ENCODE measurements at regions not wholly inside any gene's neighbourhood (a gene's known extent, or its start where the extent isn't known, plus 50 kb on each side); places are given as distances from the start of the nearest gene placed in this dataset.

GRCh38 chr12:98332642-98333041, 182.7 kb upstream of the TMPO start:
- H3K4me1 ChIP-seq (ENCODE audit: control insufficient read depth in 2 of 2, insufficient read depth in 2 of 2, low read length in 2 of 2) = no peaks in the 10 kb centered on the region
- no peak for DNase-seq
- H3K4me3 Mint-ChIP-seq = no peak overlapping the region
- no peaks in the 10 kb centered on the region for H3K4me1 Mint-ChIP-seq
- TF ChIP-seq, protein P1, sequence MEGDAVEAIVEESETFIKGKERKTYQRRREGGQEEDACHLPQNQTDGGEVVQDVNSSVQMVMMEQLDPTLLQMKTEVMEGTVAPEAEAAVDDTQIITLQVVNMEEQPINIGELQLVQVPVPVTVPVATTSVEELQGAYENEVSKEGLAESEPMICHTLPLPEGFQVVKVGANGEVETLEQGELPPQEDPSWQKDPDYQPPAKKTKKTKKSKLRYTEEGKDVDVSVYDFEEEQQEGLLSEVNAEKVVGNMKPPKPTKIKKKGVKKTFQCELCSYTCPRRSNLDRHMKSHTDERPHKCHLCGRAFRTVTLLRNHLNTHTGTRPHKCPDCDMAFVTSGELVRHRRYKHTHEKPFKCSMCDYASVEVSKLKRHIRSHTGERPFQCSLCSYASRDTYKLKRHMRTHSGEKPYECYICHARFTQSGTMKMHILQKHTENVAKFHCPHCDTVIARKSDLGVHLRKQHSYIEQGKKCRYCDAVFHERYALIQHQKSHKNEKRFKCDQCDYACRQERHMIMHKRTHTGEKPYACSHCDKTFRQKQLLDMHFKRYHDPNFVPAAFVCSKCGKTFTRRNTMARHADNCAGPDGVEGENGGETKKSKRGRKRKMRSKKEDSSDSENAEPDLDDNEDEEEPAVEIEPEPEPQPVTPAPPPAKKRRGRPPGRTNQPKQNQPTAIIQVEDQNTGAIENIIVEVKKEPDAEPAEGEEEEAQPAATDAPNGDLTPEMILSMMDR (IDR thresholded peaks at IDR 0.05) = no peak
- TF ChIP-seq EZH2 (IDR thresholded peaks at IDR 0.05; ENCODE audit: borderline replicate concordance, insufficient read depth, low read depth, low read length, poor library complexity, severe bottlenecking) = no peak
- CTCF ChIA-PET = interaction anchor here (1.1 kb wide), 1 partner anchor 11 kb away, joined by 3 read pairs; no protein-coding TSS in a partner anchor
- peaks cover 0 to 3% (median 0%) of the 10 kb centered on the region in 3 donors for H3K9me3 ChIP-seq (ENCODE audit: control extremely low read depth in 1 of 3, control insufficient read depth in 2 of 3, insufficient read depth in 1 of 3, low read length in 2 of 3)
- H3K27me3 Mint-ChIP-seq = peaks cover 10% of the 10 kb centered on the region
- no peaks in the 10 kb centered on the region for H3K36me3 ChIP-seq (replicated peaks in 1 of 2; ENCODE audit: control extremely low read depth in 1 of 2, control insufficient read depth in 1 of 2, extremely low read depth in 1 of 2, insufficient read depth in 2 of 2, low read length in 1 of 2)
- no peak overlapping the region for H3K4me2 ChIP-seq (replicated peaks; ENCODE audit: low read depth, low read length, poor library complexity, severe bottlenecking)
- ATAC-seq (ENCODE audit: low read depth) = no peak
- H3K79me2 ChIP-seq (ENCODE audit: control insufficient read depth, insufficient read depth, low read length) = no peaks in the 10 kb centered on the region
- no peak overlapping the region for H2AFZ ChIP-seq (ENCODE audit: insufficient read depth, low read depth, low read length, poor library complexity, severe bottlenecking)
- POLR2A ChIA-PET = no interaction called here
- no peak overlapping the region for H3K4me3 ChIP-seq (ENCODE audit: control extremely low read depth in 1 of 5, extremely low read depth in 1 of 5, insufficient read depth in 1 of 5, low read depth in 2 of 5, low read length in 4 of 5)
- H3K9me3 Mint-ChIP-seq (ENCODE audit: insufficient read depth) = no peaks in the 10 kb centered on the region
- H3K9ac ChIP-seq (ENCODE audit: low read length) = no peak overlapping the region
- no peak overlapping the region for H3K27ac ChIP-seq (ENCODE audit: low read length in 2 of 2)
- H3K27ac Mint-ChIP-seq = no peak overlapping the region
- intact Hi-C loops (cut with micrococcal nuclease) = no loop called here
- no peaks in the 10 kb centered on the region for H4K20me1 ChIP-seq (ENCODE audit: control insufficient read depth, insufficient read depth, low read length, poor library complexity, severe bottlenecking)
- WGBS (ENCODE audit: insufficient coverage) = no CpG with 5 or more reads among the region's 1 CpG
- no peaks in the 10 kb centered on the region for H3K27me3 ChIP-seq (replicated peaks in 1 of 4; ENCODE audit: control extremely low read depth in 1 of 4, control insufficient read depth in 3 of 4, insufficient read depth in 4 of 4, low read length in 3 of 4)

GRCh38 chr12:98334768-98335167, 180.6 kb upstream of the TMPO start:
- Histone ChIP-seq H3K4me1 (ENCODE audit: control insufficient read depth in 2 of 2, insufficient read depth in 2 of 2, low read length in 2 of 2) (no peaks in the 10 kb centered on the region), H3K9ac (ENCODE audit: low read length) (no peak overlapping the region), H3K4me2 (replicated peaks; ENCODE audit: low read depth, low read length, poor library complexity, severe bottlenecking) (no peak overlapping the region), H4K20me1 (ENCODE audit: control insufficient read depth, insufficient read depth, low read length, poor library complexity, severe bottlenecking) (no peaks in the 10 kb centered on the region), H3K27me3 (replicated peaks in 1 of 4; ENCODE audit: control extremely low read depth in 1 of 4, control insufficient read depth in 3 of 4, insufficient read depth in 4 of 4, low read length in 3 of 4) (peaks cover 0 to 3% (median 0%) of the 10 kb centered on the region in 4 experiments), H2AFZ (ENCODE audit: insufficient read depth, low read depth, low read length, poor library complexity, severe bottlenecking) (no peak overlapping the region), H3K79me2 (ENCODE audit: control insufficient read depth, insufficient read depth, low read length) (no peaks in the 10 kb centered on the region), H3K9me3 (ENCODE audit: control extremely low read depth in 1 of 3, control insufficient read depth in 2 of 3, insufficient read depth in 1 of 3, low read length in 2 of 3) (peaks cover 0 to 3% (median 0%) of the 10 kb centered on the region in 3 donors), H3K4me3 (ENCODE audit: control extremely low read depth in 1 of 5, extremely low read depth in 1 of 5, insufficient read depth in 1 of 5, low read depth in 2 of 5, low read length in 4 of 5) (no peak overlapping the region), H3K36me3 (replicated peaks in 1 of 2; ENCODE audit: control extremely low read depth in 1 of 2, control insufficient read depth in 1 of 2, extremely low read depth in 1 of 2, insufficient read depth in 2 of 2, low read length in 1 of 2) (no peaks in the 10 kb centered on the region), H3K27ac (ENCODE audit: low read length in 2 of 2) (no peak overlapping the region)
- Mint-ChIP-seq H3K9me3 (ENCODE audit: insufficient read depth) (no peaks in the 10 kb centered on the region), H3K4me3 (no peak overlapping the region), H3K27ac (no peak overlapping the region), H3K4me1 (no peaks in the 10 kb centered on the region), H3K27me3 (peaks cover 16% of the 10 kb centered on the region)
- ChIA-PET CTCF (no interaction called here), POLR2A (no interaction called here)
- ATAC-seq (ENCODE audit: low read depth) (no peak), DNase-seq (no peak)
- WGBS (ENCODE audit: insufficient coverage) = 95% methylated on average over 3 of the region's 3 CpGs
- no peak for TF ChIP-seq EZH2 (IDR thresholded peaks at IDR 0.05; ENCODE audit: borderline replicate concordance, insufficient read depth, low read depth, low read length, poor library complexity, severe bottlenecking)
- TF ChIP-seq, protein P1 (IDR thresholded peaks at IDR 0.05) = no peak
- intact Hi-C loops (cut with micrococcal nuclease) = no loop called here
